HG03432 (cell line): ENCODE measurements at regions not wholly inside any gene's neighbourhood (a gene's known extent, or its start where the extent isn't known, plus 50 kb on each side); places are given as distances from the start of the nearest gene placed in this dataset.

ENCODE experiments used
- ATAC-seq: cut with Tn5 transposase; IDR thresholded peaks from one replicate; pipeline ENCODE4 v1.9.1; 2021; ENCODE audit warnings: mild to moderate bottlenecking, moderate library complexity; ENCODE audit not compliant: unreplicated experiment

DNA sequence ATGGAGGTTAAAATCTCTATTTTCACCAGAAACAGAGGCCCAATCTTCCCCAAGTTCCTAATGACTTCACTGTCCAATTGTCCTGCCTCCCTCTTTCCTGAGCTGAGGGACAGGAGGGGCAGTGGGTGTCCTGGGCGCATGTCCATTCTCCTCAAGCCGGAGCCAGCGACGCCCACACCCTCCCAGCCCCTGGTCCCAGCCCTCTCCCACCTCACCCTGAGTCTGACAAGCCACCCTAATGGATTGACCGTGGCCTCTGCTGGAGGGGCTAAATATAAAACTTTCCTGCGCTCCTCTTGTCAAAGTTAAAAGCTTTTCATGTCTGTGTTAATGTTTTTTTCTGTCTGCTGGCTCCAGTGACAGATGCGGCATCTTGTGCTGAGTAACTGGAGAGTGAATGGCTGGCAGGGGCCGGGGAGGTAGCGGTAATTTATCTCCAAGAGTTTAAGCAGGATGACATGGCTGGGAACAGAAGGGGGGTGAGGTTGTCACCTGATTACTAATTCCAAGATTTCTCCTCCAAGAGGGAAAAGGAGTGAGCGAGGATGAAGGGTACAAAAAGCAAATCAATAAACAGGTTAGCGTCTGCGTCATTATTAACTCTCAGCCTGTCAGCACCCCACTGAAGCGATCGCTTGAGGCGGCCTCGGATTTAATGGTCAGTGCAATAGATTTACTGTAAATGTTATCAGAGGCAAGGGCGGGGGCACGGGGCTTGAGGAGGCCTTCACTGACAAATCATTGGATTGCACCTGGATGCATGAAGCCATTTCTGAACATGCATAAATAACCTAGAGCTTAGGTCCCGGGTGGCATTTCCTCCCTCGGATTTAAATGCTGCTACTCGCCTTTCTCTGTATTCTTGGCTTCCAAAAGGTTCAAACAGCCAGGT is 118.1 kb upstream of the MAFB start:
- ATAC-seq: no peak

DNA sequence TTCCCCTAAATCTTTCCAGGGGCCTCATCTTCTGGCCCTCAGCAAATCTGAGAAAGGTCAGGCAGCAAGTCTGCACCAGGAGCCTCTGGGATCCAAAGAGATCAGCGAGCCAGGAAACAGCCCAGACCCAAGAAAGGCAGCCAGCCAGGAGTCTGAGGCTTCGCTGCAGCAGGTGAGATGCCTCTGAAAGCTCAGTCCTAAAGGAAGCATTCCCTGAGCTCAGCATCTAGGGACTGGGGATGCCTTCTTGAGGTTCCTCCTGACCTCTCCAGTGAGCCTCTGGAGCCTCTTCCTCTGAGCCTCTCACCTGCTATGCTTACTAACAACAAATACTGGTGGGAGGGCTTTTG is 118.8 kb upstream of the MAFB start:
- ATAC-seq: no peak

DNA sequence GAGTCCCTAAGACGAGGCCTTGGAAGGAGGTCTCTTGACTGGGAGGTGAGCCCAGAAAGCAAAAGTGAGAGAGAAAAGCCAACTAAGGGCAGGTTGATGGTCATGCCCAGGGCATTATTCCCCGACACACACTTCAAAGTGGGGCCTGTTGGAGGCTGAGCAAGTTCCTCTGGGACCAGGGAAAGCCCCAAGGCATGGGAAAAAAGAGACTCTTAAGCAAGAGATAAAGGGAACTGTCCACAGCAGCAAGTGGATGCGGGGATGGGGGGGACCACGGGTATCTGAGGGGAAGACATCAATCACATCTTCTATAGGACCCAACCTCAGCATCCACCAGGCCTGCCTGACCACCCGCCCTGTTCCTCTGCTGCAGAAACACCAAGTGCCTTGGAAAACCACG is 119.9 kb upstream of the MAFB start:
- ATAC-seq: no peak

DNA sequence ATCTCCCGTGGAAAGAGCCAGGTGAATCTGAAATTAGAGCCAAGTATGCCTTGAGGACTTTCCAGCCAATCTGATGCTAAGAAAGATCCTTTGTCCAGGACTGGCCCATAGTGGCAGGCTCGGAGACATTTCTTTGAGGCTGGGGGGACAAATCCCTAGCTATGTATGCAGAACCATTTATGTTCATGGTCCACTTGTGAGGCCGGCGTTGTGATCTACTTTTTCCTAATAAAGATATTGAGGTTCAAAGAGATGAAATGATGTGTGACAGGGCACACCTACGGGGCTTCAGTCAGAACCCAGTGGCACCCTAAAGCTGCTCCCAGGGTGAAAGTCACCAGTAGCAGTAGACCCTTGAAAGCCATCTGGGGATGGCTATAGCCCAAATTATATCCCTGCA is 120.3 kb upstream of the MAFB start:
- ATAC-seq: no peak

DNA sequence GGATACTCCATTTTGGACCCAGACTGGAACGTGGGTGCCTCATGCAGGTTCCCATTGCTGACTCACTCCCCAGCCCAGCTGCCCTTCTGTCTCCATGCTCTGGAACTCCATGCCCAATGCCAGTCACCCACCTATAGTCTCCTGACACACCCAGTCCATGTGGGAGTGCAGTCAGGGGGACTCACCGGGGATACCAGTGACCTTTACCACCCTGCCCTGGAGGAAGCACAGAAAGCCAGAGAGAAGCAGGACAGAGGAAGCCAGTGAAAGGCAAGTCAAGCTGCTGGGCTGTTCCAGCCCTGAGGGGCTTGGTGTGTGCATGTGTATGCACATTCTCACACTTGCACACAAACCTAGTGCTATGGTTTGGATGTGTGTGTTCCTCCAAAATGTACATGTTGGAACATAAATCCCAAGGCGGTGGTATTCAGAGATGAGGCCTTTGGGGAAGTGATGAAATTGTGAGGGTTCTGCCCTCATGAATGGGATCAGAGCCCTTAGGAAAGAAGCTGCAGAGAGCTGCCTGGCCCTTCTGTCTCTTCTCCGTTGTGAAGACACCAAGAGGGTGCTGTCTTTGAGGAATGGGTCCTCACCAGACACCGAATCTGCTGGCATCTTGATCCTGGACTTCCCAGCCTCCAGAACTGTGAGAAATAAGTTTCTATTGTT is 121.4 kb upstream of the MAFB start:
- no peak for ATAC-seq

DNA sequence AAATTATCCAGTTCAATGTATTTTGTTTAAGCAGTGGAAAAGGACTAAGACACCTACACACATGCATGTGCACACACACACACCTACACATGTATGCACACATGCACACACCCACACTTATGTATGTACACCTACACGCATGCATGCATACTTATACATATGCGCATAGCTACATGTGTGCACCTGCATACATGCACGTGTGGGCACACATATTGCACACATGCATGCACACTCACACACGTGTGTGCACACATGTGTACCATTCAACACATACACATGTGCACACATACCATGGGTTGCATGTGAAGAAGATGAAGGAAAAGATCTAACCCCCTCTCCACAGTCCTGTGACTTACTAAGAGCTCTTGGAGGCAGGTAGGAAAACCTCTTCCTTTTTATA is 122.0 kb upstream of the MAFB start:
- ATAC-seq: no peak

DNA sequence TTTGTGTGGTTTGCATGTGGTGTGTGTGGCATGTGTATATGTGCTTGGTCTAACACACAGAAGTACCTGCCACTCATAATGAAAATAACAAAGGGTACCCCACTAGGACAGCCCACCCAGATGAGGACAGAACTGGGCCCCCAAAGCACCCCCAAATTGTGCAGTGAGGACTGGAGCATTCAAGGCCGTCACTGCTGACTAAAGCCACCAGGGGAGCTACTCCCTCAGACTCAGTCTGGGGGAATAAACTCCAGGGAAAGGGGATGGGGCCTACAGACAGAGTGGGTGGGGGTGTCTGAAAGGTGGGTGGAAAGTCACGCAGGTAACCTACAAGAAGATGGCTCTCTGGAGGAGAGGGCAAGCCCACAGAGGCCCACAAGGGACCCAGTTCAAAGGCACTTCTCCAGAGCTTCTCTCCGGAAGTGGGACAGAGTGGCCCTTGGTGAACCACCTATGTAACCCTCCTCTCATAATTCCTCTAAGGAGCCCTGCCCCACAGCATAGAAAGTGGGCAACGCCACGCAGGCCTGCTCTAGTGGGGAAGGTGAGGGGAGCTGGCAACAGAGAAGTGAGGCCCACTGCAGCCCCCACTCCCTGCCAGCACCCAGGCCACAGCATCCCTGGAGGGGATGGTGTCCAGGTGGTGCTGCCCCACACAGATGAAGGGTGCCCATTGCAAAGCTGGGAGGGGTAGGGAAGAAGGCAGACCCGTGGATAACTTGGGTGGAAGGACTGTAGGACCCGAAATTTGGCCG is 122.8 kb upstream of the MAFB start:
- ATAC-seq: no peak

DNA sequence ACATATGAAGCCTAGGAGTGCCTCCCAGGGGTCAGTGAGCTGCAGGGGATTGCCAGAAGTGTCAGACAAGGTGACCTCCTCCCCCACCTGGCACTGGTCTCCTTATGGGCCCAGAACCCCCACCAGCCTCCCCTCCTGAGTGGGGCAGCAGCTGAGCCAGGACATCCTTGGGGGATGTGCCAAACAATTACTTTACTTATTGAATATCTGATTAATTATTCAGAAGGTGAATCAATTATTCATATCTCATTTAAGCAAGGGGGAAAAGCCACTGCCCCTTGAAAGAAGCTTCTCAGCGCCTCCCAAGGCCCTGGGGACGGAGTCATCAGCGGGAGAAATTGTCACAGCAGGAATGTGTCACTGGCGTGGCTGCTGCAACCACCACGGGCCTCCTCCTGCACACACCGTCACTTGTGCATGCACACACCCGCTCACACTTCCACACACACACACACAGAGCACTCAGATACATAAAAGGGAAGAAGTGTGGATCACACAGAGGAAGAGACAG is 123.4 kb upstream of the MAFB start:
- no peak for ATAC-seq

DNA sequence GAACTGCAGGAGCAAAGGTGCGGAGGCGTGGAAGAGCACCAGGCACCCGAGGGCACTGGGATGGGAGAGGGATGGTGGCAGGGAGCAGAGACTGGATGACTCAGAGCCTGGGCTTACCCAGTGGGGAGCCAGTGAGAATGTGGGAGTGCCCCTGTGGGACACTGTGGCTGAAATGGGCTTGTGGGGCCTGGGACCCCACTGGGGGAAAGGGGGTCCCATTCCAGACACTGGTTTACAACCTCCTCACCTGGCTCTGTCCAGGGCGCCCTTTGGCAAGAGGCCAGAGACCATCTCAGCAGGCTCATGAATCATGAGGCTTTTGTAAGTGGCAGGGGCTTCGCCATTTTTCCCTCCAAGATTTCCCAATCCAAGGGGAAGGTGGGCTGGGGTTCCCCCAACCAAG is 124.0 kb upstream of the MAFB start:
- no peak for ATAC-seq

DNA sequence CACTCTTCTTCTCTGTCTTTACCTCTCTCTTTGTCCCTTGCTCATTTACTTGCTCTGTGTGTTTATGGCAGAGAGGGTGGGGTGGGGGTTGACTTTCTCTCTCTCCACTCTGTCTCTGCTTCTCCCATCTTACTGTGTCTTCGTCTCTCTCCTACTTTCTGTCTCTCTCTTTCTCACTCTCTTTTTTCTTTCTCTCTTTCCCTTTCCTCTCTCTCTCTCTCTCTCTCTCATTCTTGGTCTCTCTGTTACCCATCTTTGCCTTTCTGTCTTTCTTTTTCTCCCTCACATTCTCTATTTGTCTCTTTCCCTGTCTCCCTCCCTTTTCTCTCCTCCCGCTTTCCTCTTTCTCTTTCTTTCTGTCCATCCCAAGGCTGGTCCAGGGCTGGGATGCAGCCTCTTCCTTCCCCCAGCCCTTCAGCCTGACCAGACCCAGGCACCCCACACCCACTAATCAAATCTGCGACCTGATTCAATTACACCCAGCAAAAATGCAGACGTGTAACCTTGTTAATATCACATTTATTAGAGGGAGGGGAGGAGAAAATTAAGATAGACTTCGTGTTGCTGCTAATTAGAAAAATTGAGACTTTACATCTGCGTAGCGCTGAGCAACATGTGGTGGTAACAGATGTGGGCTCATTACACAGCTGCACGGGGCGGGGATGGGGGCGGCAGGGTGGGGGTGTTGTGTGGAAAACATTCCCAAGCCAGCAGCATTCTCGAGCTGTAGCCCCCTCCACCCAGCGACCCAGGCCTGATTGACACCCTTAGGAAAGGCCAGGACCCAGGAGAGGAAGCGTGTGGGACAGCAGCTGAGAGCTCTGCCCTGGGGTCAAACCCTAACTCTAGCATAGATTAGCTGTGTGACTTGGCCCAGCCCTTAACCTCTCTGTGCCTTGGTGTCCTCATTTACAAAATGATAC is 124.9 kb upstream of the MAFB start:
- ATAC-seq: no peak

DNA sequence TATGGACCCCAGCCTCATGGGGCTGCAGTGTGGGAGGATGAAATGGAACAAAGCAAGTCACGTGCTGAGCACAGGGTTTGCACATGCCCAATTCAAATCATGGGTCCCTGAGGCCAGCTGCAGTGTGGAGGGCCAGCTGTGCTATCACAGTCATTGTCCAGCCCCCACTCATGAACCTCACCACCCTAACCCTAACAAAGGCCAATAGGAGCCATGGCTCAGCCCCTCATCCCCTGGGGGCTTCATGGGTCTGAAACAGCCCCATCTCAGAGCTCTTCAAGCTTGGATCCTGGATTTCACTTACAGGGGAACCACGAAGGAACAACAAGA is 125.6 kb upstream of the MAFB start:
- no peak for ATAC-seq

DNA sequence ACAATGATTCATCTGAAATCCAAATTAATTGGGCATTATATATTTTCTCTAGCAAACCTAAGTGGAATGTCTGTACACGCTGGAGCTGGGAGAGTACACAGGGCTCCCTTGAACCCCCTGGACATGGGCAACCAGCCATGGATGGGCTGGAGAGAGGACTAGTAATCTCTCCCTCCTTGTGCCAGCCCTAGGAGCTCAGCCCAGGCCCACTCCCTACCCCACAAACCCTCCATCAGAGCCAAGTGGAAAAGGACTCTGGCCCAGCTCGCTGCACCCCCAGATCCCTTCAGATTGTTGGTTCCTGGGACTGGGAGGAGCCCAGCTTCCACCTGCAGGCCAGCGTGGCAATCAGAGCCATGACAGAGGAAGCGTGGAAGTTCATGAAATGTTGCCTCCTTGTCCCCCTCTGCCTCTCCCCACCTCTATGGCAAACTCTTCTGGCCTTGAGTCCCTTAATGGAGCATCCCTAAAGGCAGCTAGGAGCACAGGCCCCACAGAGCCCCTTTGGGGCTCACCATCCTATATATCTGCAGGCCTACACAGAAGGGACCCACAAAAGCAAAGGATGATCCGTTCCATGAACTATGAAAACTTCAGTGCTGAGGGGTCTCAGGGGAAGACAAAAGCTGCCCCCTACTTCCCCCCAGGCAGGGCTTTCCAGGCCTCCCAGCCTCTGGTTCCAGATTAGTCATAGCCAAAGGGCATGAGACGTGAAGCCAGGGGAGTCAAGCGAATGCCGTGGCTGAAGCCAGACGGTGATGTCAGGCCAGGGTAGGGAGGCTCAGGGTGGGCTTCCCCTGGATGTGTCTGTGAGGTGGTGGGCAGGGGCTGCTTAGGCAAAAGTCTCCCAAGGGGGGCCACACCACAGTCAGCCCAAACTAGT is 126.4 kb upstream of the MAFB start:
- no peak for ATAC-seq

DNA sequence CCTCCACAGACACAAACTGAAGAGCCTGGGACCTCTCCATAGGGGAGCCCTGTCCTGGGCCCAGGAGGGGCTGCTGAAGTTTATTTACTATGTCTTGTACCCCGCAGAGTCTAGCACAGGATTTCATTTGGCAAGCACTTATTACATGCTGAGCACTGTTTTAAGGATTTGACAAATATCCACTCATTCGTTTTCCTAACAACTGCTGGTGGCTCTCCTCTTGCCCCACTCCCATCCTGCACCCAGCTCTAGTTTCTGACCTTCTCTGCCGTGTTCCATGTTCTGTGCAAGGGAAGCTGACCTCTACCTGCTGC is 127.0 kb upstream of the MAFB start:
- no peak for ATAC-seq

DNA sequence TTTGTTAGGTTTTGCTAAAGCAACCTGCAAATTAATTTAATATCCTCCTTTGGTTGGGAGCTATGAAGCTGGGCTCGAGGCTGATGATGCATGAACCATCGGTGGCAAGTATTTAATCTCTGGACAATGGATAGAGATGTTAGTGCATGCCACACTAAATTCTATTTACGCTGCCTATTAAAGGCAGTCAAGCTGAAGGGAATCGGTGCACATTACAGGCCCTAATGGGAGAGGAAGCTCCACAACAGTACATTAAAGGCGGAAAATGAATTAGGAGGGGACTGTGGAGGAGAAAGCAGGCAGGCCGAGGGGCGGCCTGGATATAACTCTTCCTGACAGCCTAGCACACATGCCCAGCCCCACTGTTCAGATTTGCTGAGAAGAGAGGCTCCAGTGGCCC is 132.4 kb upstream of the MAFB start:
- no peak for ATAC-seq

DNA sequence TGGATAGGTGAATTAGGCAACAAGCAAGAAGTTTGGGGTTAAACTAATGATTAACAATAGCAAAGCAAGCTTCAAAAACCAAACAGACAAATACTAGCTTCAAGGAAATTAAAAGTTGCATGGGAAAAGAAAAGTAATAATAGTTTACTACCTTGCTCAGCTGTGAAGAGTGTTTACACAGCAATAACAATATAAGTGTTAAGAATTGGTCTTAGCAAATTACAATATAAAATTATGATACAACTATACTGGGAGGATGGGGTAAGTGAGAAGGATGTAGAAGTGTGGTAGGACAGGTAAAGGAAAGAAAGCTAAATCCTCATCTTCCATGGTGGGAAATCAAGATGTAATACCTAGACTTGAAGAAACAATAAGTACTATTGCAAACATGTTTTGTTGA is 137.7 kb upstream of the MAFB start:
- no peak for ATAC-seq

DNA sequence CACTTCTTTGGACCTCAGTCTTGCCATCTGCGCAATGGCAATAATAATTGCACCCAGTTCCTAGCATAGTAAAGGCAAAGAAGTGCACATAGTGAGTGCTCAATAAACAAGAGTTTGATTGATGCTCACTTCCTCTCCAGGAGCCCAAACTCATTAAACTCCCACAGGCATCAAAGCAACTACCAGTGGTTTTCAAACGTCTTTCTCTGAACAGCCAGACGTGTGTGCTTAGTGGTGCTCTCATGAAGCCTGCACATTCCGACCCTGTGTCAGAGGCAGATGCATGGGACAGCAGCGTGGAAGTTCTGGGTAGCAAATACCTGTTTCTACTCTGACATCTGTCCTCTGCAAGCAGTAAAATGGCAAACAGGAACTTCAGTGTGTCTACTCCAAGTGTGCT is 146.3 kb upstream of the MAFB start:
- ATAC-seq: no peak

DNA sequence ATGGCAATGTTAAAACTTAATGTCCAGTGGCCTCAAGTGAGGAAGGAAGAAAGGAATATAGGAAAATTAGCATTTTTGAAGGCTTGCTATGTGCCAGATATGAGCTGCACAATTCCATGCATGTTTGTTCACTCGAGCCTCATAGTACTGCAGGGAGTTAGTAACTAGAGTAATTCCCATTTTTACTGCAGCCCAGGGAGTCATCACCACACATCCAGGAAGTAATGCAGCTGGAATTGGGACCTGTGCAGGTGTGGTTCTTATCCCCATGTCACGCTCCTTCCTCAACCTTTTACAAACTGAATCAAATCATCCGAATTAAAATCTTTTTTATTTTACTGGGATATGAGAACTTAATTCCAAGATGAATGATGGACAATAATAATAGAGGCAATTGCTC is 149.5 kb upstream of the MAFB start:
- no peak for ATAC-seq

DNA sequence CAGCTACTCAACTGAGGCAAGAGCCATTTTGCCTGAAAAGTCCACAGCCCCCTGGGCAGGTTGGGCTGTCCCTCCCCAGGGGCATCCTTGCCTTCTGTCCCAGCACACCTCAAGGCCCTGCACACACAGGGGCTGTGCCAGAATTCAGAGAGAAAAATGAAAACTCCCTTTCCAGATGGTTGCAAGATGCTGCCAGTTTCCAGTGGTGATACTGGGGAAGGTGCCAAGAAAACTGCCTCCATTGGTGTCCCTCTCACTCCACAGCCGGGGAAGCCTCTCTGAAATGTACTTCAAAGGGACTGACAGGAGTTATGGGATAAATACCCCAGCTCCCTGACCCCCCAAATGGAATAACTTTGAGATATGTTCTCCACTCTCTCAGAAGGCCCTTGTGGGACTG is 154.2 kb upstream of the MAFB start:
- no peak for ATAC-seq

DNA sequence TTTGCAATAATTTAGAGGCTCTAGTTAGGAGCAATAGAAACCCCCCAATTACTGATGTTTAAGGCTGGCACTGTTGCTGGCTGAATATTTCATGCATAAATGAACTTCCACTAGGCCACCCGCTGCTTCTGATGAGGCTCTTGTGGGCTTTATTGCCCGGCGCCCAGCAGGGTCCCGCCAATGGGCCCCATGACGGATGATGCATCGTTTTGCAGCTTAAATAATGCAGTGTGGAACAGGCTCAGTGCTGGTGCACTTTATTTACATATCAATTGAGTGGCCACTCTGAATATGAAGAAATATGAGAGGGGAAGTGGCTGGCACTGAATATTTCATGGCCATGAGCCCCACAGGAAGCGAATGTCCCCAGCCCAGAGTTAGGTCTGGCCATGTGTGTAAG is 155.3 kb upstream of the MAFB start:
- no peak for ATAC-seq

DNA sequence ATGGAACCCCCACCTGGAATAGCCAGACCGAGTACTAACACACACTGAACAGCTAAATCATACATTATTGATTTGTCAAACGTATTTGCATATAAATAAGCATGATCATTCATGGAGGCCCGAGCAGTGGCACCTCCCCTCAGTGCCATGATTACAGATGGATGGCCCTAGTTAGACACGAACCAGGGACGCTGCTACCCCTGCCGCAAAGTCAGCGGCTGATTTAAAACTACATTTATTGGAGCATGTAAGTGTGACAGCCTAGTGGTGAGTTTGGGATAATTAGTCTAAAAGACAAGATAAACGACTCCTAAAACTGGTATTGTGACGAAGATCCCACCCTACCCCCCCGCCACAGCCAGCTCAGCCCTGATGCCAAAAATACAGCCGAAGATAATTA is 159.1 kb upstream of the MAFB start:
- ATAC-seq: no peak
